ENCODE measurements at regions not wholly inside any gene's neighbourhood (a gene's known extent, or its start where the extent isn't known, plus 50 kb on each side); places are given as distances from the start of the nearest gene placed in this dataset.

- TF ChIP-seq MYC (IDR thresholded peaks at IDR 0.05; ENCODE audit: low read depth, low read length) (no peak), MAX (IDR thresholded peaks at IDR 0.05; ENCODE audit: low read depth, low read length) (no peak)
- TF ChIP-seq, protein P1, sequence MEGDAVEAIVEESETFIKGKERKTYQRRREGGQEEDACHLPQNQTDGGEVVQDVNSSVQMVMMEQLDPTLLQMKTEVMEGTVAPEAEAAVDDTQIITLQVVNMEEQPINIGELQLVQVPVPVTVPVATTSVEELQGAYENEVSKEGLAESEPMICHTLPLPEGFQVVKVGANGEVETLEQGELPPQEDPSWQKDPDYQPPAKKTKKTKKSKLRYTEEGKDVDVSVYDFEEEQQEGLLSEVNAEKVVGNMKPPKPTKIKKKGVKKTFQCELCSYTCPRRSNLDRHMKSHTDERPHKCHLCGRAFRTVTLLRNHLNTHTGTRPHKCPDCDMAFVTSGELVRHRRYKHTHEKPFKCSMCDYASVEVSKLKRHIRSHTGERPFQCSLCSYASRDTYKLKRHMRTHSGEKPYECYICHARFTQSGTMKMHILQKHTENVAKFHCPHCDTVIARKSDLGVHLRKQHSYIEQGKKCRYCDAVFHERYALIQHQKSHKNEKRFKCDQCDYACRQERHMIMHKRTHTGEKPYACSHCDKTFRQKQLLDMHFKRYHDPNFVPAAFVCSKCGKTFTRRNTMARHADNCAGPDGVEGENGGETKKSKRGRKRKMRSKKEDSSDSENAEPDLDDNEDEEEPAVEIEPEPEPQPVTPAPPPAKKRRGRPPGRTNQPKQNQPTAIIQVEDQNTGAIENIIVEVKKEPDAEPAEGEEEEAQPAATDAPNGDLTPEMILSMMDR (IDR thresholded peaks at IDR 0.05; ENCODE audit: low read depth, low read length): no peak
Observed at GRCh38 chr6:100230115-100230952, 234.4 kb downstream of the SIM1 start.

Data from NB4 (cell line).